AG08396 (cell line): ENCODE measurements at regions not wholly inside any gene's neighbourhood (a gene's known extent, or its start where the extent isn't known, plus 50 kb on each side); places are given as distances from the start of the nearest gene placed in this dataset.
A peak's percentile ranks its signal among the peaks of the same experiment; 100 is the strongest.
"Not testable (repeated sequence)": the region's sequence is repeated elsewhere in the genome, so short reads cannot be mapped to it uniquely, and the experiment has no call there.

Experiments
- DNase-seq: peaks from one replicate; pipeline ENCODE4 v3.0.0; 2012; ENCODE audit warnings: low spot score, mixed read lengths

- DNase-seq, result no peak
Observed at GRCh38 chr5:103755974-103756373, 193.4 kb upstream of the NUDT12 start.

- no peak for DNase-seq
Observed at GRCh38 chr5:103745353-103746065, 182.9 kb upstream of the NUDT12 start.

- peak; percentile 11 for DNase-seq
Observed at GRCh38 chr5:103744159-103744558, 181.6 kb upstream of the NUDT12 start.

GRCh38 chr5:103743421-103743820 lies 180.8 kb upstream of the NUDT12 start:
- DNase-seq, result no peak

- no peak for DNase-seq
Observed at GRCh38 chr5:103741984-103742383, 179.4 kb upstream of the NUDT12 start.

GRCh38 chr5:103736343-103736742 lies 173.8 kb upstream of the NUDT12 start:
- DNase-seq, result not testable (repeated sequence)

GRCh38 chr5:103724271-103724670 lies 161.7 kb upstream of the NUDT12 start:
- no peak for DNase-seq

GRCh38 chr5:103721183-103721582 lies 158.6 kb upstream of the NUDT12 start:
- DNase-seq, result no peak

- no peak for DNase-seq
Observed at GRCh38 chr5:103718108-103718507, 155.5 kb upstream of the NUDT12 start.

GRCh38 chr5:103708601-103709000 lies 146.0 kb upstream of the NUDT12 start:
- DNase-seq, result no peak

GRCh38 chr5:103706939-103707682 lies 144.5 kb upstream of the NUDT12 start:
- DNase-seq, result no peak

- DNase-seq, result no peak
Observed at GRCh38 chr5:103703617-103704016, 141.0 kb upstream of the NUDT12 start.

GRCh38 chr5:103693517-103693916 lies 130.9 kb upstream of the NUDT12 start:
- DNase-seq, result no peak

- DNase-seq, result no peak
Observed at GRCh38 chr5:103690676-103691075, 128.1 kb upstream of the NUDT12 start.

- no peak for DNase-seq
Observed at GRCh38 chr5:103679873-103680272, 117.3 kb upstream of the NUDT12 start.

- DNase-seq, result not testable (repeated sequence)
Observed at GRCh38 chr5:103676198-103676597, 113.6 kb upstream of the NUDT12 start.

GRCh38 chr5:103674739-103675138 lies 112.2 kb upstream of the NUDT12 start:
- DNase-seq, result peak; percentile 6

- no peak for DNase-seq
Observed at GRCh38 chr5:103674251-103674650, 111.7 kb upstream of the NUDT12 start.

- no peak for DNase-seq
Observed at GRCh38 chr5:103669615-103670014, 107.0 kb upstream of the NUDT12 start.

- DNase-seq, result no peak
Observed at GRCh38 chr5:103668281-103668680, 105.7 kb upstream of the NUDT12 start.

GRCh38 chr5:103667068-103667467 lies 104.5 kb upstream of the NUDT12 start:
- DNase-seq, result no peak

GRCh38 chr5:103657301-103657700 lies 94.7 kb upstream of the NUDT12 start:
- no peak for DNase-seq

- no peak for DNase-seq
Observed at GRCh38 chr5:103648086-103648485, 85.5 kb upstream of the NUDT12 start.
